SK-N-SH (cell line): ENCODE measurements at regions not wholly inside any gene's neighbourhood (a gene's known extent, or its start where the extent isn't known, plus 50 kb on each side); places are given as distances from the start of the nearest gene placed in this dataset.

Experiments
- ELF1 ChIP-seq: IDR thresholded peaks from 2 replicates; pipeline ENCODE4 v1.4.0; 2012
- EP300 ChIP-seq, 2 experiments: IDR thresholded peaks; 2 replicates each; pipeline versions ENCODE4 v1.4.0 to v1.6.1; 2012; ENCODE audit warnings: borderline replicate concordance in 1 of 2, low read depth in 1 of 2, low read length in 1 of 2
- EZH2phosphoT487 ChIP-seq: fragments of 200-600 bp; sonication (generic); IDR thresholded peaks from 2 replicates; pipeline ENCODE4 v1.6.1; 2017; ENCODE audit warnings: low read depth, mixed run types, mild to moderate bottlenecking, antibody characterized with exemption, moderate library complexity, borderline replicate concordance
- FOXM1 ChIP-seq: IDR thresholded peaks from 2 replicates; pipeline ENCODE4 v1.4.0; 2012; ENCODE audit warnings: low read depth, mild to moderate bottlenecking
- JUND ChIP-seq: IDR thresholded peaks from 2 replicates; pipeline ENCODE4 v1.4.0; 2012
- MXI1 ChIP-seq: IDR thresholded peaks from 2 replicates; pipeline ENCODE4 v1.6.1; 2012; ENCODE audit warnings: mild to moderate bottlenecking, low read depth, low read length, improper control_type of control experiment
- TAF1 ChIP-seq: IDR thresholded peaks from 2 replicates; pipeline ENCODE4 v1.6.1; 2012; ENCODE audit warnings: low read depth, mild to moderate bottlenecking, low read length, moderate library complexity, borderline replicate concordance
- TEAD4 ChIP-seq: IDR thresholded peaks from 2 replicates; pipeline ENCODE4 v1.4.0; 2012; ENCODE audit warnings: mild to moderate bottlenecking, borderline replicate concordance; ENCODE audit not compliant: insufficient read depth
- ZBTB33 ChIP-seq: IDR thresholded peaks from 2 replicates; pipeline ENCODE4 v1.4.0; 2012; ENCODE audit warnings: low read depth, borderline replicate concordance
- TF ChIP-seq, protein P1 (sequence below): fragments of 200-600 bp; sonication (generic); IDR thresholded peaks from 2 replicates; pipeline ENCODE4 v1.6.1; 2017; ENCODE audit warnings: antibody characterized with exemption, mild to moderate bottlenecking, moderate library complexity
- TF ChIP-seq, protein P2 (sequence below): IDR thresholded peaks from 2 replicates; pipeline ENCODE4 v1.6.1; 2012; ENCODE audit warnings: mild to moderate bottlenecking, low read depth, low read length, moderate library complexity

- TF ChIP-seq EZH2phosphoT487 (no peak), ZBTB33 (no peak), TEAD4 (no peak), TAF1 (no peak), MXI1 (no peak), JUND (no peak), FOXM1 (no peak), ELF1 (no peak), EP300 (IDR thresholded peaks at IDR 0.05; ENCODE audit: borderline replicate concordance in 1 of 2, low read depth in 1 of 2, low read length in 1 of 2) (no peak)
- TF ChIP-seq, protein P1, sequence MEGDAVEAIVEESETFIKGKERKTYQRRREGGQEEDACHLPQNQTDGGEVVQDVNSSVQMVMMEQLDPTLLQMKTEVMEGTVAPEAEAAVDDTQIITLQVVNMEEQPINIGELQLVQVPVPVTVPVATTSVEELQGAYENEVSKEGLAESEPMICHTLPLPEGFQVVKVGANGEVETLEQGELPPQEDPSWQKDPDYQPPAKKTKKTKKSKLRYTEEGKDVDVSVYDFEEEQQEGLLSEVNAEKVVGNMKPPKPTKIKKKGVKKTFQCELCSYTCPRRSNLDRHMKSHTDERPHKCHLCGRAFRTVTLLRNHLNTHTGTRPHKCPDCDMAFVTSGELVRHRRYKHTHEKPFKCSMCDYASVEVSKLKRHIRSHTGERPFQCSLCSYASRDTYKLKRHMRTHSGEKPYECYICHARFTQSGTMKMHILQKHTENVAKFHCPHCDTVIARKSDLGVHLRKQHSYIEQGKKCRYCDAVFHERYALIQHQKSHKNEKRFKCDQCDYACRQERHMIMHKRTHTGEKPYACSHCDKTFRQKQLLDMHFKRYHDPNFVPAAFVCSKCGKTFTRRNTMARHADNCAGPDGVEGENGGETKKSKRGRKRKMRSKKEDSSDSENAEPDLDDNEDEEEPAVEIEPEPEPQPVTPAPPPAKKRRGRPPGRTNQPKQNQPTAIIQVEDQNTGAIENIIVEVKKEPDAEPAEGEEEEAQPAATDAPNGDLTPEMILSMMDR: no peak
- TF ChIP-seq, protein P2, sequence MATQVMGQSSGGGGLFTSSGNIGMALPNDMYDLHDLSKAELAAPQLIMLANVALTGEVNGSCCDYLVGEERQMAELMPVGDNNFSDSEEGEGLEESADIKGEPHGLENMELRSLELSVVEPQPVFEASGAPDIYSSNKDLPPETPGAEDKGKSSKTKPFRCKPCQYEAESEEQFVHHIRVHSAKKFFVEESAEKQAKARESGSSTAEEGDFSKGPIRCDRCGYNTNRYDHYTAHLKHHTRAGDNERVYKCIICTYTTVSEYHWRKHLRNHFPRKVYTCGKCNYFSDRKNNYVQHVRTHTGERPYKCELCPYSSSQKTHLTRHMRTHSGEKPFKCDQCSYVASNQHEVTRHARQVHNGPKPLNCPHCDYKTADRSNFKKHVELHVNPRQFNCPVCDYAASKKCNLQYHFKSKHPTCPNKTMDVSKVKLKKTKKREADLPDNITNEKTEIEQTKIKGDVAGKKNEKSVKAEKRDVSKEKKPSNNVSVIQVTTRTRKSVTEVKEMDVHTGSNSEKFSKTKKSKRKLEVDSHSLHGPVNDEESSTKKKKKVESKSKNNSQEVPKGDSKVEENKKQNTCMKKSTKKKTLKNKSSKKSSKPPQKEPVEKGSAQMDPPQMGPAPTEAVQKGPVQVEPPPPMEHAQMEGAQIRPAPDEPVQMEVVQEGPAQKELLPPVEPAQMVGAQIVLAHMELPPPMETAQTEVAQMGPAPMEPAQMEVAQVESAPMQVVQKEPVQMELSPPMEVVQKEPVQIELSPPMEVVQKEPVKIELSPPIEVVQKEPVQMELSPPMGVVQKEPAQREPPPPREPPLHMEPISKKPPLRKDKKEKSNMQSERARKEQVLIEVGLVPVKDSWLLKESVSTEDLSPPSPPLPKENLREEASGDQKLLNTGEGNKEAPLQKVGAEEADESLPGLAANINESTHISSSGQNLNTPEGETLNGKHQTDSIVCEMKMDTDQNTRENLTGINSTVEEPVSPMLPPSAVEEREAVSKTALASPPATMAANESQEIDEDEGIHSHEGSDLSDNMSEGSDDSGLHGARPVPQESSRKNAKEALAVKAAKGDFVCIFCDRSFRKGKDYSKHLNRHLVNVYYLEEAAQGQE: no peak
Measured at GRCh38 chr7:35366167-35367155, 112.6 kb upstream of the TBX20 start.
